ENCODE measurements at regions not wholly inside any gene's neighbourhood (a gene's known extent, or its start where the extent isn't known, plus 50 kb on each side); places are given as distances from the start of the nearest gene placed in this dataset.

GRCh38 chr2:51718881-51719280 lies 686.9 kb upstream of the NRXN1 start:
- no peak for TF ChIP-seq POLR2AphosphoS5 (IDR thresholded peaks at IDR 0.05; ENCODE audit: low read depth, low read length)
- TF ChIP-seq TAF1 (IDR thresholded peaks at IDR 0.05; ENCODE audit: borderline replicate concordance, insufficient read depth, low read length): no peak
- TF ChIP-seq, protein P1, sequence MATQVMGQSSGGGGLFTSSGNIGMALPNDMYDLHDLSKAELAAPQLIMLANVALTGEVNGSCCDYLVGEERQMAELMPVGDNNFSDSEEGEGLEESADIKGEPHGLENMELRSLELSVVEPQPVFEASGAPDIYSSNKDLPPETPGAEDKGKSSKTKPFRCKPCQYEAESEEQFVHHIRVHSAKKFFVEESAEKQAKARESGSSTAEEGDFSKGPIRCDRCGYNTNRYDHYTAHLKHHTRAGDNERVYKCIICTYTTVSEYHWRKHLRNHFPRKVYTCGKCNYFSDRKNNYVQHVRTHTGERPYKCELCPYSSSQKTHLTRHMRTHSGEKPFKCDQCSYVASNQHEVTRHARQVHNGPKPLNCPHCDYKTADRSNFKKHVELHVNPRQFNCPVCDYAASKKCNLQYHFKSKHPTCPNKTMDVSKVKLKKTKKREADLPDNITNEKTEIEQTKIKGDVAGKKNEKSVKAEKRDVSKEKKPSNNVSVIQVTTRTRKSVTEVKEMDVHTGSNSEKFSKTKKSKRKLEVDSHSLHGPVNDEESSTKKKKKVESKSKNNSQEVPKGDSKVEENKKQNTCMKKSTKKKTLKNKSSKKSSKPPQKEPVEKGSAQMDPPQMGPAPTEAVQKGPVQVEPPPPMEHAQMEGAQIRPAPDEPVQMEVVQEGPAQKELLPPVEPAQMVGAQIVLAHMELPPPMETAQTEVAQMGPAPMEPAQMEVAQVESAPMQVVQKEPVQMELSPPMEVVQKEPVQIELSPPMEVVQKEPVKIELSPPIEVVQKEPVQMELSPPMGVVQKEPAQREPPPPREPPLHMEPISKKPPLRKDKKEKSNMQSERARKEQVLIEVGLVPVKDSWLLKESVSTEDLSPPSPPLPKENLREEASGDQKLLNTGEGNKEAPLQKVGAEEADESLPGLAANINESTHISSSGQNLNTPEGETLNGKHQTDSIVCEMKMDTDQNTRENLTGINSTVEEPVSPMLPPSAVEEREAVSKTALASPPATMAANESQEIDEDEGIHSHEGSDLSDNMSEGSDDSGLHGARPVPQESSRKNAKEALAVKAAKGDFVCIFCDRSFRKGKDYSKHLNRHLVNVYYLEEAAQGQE (IDR thresholded peaks at IDR 0.05; ENCODE audit: insufficient read depth in 1 of 2, low read depth in 2 of 2, low read length in 2 of 2): no peak
- TF ChIP-seq SIN3A (IDR thresholded peaks at IDR 0.05; ENCODE audit: borderline replicate concordance, insufficient read depth, low read length): no peak
- TF ChIP-seq FOXP2 (optimal IDR thresholded peaks at IDR 0.05; ENCODE audit: borderline replicate concordance, extremely low read depth, extremely low read length, insufficient read depth): no peak

Data from PFSK-1 (cell line).